CD4-positive, alpha-beta T cell treated with Interleukin-2 at 100 ng/mL for 4 hours (primary cell): ENCODE measurements at regions not wholly inside any gene's neighbourhood (a gene's known extent, or its start where the extent isn't known, plus 50 kb on each side); places are given as distances from the start of the nearest gene placed in this dataset.

Experiments
- DNase-seq: peaks from one replicate; pipeline ENCODE4 v3.0.0-alpha.2; 2020; ENCODE audit warnings: low spot score

DNA sequence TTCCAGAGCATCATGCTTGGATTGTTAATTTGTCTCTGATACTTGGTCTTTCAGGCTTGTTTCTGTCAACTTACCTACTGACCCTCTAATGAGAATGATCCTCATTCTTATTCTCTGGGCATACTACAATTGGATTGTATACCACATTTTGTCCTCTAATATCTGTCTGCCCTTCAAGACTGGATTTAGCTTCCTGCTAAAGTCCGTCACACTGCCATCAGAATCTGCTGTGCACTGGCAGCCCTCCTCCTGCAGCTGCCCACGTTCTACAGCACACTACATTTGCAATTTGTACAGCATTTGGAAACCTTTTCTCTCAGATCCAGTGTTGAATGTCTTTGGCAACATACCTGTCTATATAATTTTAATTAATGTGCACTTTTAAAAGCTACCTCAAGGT, 183.1 kb downstream of the ZNF330 start:
- no peak for DNase-seq

DNA sequence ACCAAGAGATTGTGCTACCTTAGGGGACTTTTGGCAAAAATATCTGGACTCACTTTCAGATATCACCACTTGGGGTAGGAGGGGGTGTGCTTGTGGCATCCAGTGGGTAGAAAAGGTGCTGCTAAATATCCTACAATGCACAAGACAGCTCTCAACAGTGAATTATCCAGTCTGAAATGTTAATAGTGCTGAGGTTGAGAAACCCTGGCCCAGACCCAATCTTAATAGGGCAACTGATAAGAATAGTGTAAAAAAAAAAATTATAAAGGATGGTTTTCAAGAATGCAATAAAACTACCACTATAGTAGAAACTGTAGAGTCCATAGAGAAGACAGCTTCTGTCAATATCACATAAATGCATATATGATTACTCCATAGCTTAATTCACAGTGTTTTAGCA, 185.5 kb downstream of the ZNF330 start:
- DNase-seq, result no peak

DNA sequence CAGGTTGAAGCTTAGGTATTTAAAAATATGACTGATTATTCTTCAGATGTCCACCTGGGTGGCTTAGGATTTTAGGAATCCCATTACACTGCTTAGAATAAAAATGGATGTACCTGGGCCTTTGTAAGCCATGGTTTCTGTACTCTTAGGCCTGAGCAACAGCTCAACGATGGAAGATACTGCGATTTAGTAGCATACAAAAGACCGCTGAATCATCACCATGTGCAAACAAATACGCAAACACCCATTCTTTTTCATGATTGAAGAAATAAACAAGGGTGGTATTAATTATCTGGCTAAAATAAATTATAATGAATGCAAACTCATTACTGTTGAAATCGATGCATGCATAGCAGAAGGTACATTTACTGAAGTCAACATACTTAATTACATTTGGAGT, 188.9 kb downstream of the ZNF330 start:
- no peak for DNase-seq

DNA sequence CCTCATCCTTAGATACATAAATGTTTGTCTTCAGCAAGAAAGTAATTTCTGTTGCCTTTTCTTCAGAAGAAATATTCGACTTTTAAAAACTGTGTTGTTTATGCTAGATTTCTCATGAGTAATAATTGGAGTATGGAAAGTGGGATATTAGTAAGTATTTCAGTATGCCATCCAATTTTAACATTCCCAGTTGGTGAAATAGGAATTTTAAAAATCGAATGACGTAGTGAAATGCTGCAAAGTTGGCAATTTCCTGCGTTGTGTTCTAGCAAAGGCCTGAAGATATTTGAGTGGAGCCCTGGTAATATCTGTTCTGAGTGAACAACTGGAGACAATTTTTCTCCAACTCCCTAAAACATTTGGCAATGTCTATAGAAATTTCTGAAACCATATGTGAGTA, 190.1 kb downstream of the ZNF330 start:
- DNase-seq, result no peak

DNA sequence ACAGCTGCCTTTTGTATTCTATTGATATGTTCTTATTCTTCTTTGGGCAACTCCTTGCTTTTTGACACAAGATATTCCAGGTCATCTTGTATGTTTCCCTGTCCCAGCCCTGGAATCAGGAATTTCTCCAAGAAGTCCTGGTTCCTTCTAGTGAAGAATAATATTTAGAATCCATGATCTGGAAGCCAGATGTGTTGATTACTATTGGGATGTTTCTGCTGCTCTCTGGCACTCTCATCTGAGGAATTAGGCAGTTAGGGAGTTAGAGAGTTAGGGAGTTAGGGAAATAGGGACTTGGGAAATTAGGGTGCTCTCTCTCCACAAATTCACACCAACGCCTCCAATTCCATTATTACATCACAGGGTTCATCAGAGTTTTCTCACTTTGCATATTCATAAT, 191.2 kb downstream of the ZNF330 start:
- no peak for DNase-seq

DNA sequence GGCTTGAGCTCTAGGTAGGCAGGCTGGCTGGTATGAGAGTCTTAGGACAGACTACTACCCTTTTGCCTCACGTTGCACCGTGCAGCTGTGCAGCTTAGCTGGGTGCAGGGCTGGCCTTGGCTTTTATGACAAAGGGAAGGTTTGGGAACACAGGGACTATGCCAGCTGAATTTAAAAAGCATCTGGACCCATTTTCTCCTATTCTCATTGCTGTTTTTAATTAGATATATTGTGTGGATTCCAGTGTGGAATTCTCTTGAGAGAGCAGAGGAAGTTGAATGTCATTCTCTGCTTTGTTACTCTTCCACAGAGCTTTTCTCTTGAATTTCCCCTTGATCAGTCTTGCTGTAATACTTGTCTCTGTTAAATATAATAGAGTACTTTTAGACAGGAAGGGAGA, 192.7 kb downstream of the ZNF330 start:
- DNase-seq, result no peak

DNA sequence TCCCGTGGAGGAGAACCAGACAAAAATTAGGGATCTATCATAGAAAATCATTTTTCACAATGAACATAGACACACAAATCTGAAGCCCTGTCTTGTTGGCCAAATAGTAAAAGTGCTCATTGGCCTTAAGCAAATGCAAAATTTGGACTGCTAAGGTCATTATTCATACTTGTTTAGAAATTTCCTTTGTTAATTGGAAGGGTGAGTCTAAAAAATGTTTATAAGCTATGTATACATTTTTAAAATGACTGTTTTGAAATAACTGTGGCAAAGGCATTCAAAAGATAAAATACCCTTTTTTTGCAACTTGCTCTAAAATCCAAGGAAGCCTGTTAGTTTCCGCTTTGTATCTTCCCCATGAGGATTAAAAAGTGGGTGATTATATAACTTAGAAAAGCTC, 195.0 kb downstream of the ZNF330 start:
- DNase-seq, result no peak

DNA sequence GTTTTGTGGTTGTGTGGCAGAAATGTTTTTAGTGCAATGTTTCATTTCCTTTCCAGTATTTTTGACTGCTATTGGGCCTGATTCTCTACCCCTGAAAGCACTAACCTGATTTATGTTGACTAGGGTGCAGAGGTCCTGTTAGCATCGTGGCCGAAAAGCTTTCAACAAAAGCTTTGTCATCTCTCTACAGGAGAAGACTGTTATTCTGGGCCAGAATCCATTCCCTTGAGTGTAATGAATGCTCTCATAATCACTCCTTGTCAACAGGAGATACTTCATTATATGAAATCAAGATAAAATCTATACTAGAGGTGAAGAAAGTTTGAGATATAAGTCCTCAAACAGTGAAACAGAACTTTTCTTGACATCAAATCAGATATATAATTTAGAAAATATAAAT, 195.5 kb downstream of the ZNF330 start:
- DNase-seq, result no peak

DNA sequence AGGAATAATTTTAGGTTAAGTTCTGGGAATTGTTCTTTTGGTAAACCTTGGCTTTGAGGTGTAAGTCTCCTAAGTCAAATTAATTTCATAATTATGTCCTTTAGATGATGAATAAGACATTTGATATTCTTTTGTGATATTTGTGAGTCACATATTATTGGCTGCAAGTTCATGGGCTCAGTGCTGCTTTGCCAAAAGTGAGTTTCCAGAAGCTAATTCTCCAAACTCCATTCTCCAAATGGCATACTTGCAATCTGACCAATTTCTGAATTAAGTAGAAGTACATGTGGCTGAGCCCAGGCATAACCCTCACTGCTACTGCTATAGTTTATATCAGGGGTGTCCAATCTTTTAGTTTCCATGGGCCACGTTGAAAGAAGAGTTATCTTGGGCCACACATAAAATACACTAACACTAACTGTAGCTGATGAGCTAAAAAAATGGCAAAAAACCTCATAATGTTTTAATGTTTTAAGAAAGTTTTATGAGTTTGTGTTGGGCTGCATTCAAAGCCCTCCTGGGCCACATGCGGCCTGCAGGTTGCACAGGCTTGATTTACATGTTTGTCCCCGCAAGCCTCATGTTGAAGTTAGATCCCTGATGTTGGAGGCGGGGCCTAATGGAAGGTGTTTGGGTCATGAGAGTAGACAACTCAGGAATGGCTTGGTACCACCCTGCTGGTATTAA, 196.1 kb downstream of the ZNF330 start:
- no peak for DNase-seq

DNA sequence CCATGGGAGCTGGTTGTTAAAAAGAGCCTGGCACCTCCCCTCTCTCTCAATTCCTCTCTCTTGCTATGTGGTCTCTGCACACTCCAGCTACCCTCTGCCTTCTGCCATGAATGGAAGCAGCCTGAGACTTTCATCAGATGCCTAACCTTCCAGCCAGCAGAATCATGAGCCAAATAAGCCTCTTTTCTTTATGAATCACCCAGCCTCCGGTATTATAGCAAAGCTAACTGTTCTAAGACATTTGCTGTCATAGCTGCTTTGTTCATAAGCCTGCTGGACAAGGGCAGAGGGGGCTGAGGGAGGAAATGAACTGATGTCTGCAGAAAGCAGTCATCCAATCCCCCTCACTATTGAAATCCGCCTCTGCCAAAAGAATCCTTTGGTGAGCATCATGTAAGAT, 196.7 kb downstream of the ZNF330 start:
- DNase-seq, result no peak

DNA sequence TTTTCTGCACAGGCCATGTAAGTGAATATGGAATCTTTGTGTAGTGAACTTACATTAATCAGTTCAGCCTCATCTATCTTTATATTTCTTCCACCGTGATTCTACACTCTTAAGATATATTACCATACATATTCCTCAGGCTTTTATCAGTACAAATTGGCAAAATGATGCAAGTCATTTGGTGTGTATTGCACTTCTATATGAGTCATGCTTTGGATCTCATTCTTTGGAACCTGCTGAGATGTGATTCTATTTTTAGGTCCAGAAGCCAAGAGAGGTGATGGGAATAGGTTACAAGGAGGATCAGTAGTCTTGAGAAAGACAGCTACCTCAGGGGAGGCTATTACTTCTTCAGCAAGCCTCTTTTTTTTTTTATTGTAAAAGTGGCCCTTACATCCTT, 204.4 kb downstream of the ZNF330 start:
- no peak for DNase-seq

DNA sequence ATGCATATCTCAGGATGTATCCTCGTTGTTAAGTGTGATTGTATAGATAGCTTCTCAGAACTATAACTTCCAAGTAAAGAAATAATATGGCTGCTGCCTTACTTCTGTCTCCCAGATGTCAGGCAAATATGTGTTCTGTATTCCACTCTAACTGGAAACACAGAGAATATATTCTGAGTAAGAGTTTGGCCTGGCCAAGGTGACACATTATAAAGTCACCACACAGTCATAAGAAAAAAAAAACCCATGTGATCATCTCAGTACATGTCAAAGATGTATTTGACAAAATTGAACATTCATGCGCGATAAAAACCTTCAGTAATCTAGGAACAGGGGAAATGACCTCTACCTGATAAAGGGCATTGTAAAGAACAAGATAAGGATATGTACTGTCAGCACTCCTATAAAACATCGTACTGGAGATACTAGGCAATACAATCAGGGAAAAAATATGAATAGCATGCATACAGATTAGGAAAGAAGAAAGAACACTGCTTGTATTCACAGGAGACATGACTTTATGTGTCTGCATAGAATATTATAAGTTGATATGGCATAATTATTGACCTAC, 207.1 kb downstream of the ZNF330 start:
- DNase-seq, result no peak

DNA sequence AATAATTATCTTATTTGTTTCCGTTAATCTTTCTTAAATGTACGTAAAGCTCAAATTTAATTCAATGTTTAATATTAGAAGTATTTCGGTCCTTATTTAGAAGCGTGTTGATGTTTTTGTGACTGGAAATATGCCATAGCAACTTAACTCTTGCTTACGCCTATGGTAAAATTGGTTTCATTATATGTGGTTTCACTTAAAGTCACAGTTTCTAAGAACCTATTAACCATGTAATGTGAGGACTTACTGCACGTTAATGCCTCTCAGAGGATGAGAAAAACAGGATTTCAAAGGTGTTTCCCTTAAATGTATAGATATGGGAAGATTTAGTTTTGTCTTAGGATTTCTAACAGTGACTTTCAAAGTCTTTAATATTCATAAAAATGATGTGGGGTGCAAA, 206.4 kb upstream of the IL15 start:
- DNase-seq, result no peak

DNA sequence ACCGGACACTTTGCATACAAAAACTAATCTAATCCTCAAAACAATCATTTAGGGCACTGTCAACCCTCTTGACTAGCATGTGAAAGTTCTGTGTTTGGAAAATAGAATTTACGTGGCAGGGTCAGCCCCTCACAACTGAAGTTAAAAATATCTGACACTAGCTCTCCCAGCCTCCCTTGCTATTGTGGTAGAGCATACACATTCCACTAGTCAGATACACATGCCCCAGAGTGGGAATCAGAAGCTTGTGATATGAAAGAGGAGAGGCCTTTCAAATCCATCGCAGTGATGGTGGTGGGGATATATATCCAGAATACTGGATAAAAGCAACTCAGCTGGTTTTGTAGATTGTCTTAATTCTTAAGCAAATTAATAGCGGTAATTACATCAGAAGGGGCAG, 205.7 kb upstream of the IL15 start:
- DNase-seq, result no peak

DNA sequence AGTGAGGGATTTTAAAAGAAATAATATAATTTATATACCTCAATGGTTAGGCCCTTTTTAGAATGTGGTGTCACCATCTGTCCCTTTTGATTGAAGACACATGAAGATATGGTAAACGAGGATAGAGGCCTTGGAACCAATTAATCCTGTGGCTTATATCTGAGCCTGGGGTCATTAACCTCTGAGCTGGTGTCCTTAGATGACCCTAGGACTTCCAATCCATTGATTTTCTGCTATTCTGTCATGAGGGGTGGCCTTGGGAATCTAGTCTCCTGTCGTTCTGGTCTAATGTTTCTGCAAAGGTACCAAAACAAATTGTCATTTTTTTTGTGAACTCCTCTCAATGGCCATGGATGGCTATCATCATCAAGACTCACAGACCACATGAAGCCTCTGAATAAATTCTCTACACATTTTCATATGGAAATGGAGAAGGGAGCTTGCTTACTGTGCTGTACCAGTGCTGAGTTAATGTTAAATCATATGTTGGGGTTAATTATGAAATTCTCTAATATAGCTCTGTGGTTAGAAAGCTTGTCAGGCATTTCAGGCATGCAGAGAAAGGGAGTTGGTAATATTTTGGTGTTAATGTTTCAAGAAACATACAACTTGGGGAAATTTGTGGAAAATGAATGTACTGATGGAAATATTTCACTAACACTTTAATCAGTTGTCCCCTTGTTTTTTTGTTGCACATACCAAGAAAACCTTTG, 204.2 kb upstream of the IL15 start:
- DNase-seq, result no peak

DNA sequence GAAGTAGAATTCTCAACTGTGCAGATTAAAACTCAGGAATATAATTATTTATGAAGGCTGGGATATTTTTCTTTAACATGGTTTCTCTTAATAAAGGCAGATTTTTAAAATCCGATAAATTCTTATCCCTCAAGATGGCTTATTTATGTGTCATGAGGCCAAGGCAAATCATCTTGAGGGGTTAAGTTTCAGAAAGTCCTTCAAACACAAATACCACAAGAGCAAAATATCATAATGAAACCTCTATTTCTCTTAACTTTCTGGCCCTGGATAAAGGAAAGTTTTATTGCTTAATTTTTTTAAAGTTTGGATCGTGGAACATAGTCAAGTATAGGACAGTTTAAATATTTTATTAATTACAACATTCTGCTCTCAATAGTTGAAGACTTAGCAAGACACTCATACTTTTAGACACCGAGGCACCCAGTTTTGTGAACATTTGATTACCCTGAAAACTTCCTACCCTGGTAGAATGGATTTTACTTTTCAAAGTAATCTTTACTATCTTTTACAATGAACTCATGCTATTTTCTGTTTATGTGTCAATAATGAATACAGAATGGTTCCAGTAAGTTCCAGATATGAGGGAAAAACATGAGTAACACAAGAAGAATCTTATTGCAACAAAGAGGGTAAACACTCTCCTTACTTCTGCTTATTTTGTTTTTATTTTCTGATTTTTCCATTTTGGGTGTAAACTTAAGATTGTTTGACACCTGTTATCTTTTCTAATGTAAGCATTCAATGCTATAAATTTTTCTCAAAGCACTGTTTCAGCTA, 200.7 kb upstream of the IL15 start:
- no peak for DNase-seq

DNA sequence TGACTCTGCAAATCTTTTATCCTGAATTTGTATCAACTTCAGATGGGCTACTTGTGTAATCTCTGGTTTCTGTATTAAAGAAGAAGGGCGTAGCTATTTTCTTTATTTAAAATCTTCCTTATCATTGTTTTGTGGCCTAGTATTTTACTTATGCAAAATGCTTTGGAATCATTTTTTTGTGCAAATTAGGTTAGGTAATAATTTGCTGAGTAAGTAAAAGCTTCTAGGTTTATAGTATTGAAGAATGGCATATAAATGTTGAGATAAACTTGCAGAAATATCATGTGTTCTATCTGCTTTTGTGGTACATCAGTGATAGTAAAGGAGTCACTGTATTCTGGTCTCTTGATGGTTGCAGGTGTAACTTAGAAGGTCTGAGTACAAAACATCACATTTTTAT, 197.2 kb upstream of the IL15 start:
- DNase-seq, result no peak

DNA sequence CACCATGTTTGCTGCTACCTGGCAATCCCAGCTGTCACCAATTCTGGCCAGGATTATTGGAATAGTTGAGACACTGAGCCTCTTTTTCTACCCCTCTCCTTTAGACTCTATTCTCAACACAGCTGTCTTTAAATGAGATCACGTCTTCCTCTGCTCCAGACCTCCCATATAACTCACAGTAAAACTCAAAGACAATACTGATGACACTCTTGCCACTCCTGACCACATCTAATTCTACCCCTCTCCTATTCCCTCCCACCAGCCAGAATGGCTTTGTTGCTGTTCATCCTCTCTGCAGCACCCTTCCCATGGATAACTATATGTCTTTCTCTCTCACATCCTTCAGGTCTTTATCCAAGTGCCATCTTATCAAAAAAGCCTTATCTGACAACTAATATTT, 188.6 kb upstream of the IL15 start:
- DNase-seq, result no peak

DNA sequence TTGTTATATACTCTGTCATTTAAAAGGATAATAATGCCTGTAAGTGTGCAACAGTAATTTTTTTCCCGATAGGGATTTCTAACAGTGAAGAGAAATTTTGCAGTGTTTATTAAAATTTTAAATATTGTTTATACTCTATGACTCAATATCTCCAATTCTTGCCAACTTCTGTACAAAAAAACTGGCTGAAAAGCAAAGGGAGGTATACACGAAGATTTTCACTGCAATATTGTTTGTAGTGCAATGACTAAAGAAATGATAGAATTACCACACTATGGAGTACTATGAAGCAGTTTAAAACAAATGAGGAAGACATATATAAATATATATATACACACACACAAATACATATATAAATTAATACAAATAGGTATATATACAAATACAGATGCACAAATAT, 187.9 kb upstream of the IL15 start:
- DNase-seq, result no peak

DNA sequence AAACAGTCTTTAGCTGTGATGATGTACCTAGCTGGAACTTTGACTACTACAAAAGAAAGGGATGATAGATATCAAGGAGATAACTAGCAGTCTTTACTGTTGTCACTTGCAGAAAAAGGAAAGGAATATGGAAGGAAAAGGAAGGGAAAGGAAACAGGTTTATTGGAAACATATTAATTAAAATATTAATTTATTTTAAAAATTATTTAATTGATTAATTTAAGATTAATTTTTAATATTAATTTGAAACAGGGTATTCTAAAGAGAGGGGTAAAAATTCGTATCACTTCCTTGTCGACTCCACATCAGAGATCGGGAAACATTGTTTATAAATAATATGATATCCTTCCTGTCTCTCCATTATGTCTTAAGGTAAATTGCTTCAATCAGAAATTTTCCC, 186.5 kb upstream of the IL15 start:
- no peak for DNase-seq

DNA sequence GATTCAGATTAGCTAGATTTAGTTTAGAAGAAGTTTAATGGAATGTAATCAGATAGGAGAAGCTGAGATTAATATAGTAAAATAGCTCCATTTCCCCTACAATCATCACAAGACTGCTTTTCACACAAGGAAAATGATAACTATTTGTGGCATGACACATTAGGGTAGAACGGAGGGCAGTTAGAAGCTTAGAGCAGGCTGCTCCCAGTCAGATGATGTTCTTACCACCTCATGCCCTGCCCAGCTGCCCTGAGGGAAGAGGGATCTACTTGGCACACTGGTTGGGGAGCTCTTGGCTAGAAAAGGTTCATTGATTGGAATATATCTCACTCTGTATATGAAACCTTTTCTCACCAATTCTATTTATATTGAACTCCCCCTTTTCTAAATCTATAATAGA, 180.7 kb upstream of the IL15 start:
- no peak for DNase-seq

DNA sequence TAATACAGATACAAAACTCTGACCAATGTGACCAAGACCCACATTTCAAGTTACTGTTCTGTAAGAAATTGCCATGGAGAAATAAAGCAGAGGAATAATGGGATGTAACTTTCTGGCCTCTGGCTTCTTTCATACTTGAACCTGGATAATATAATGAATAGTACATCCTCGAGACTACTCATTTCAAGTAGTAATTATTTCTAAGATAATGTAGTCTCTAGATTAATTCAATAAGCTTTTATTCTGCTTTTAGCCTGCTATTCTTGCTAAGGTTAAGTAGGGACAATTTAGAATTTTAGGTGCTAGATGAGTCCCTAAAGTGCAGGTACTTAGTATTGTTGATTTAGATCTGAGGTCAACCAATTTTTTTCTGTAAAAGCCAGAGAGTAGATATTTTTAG, 178.7 kb upstream of the IL15 start:
- DNase-seq, result no peak

DNA sequence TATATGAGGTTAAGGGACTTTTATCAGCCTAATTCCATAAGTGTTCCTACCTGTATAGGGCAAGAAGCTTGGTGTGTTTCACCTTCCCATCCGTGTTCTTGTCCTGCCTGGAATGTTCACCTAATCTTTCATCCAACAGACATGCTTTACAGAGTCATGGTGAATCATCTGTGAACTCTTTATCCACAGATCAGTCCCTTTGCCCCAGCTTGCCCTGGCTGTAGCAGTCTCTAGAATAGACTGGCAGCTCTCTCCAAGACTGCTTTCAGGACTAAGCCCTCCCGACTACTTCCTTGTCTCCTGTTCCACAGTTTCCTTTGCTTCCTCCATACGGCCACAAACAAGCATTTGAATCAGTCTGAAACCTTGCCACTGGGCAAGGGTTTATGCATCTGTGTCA, 177.9 kb upstream of the IL15 start:
- DNase-seq, result no peak
